ENCODE measurements at regions not wholly inside any gene's neighbourhood (a gene's known extent, or its start where the extent isn't known, plus 50 kb on each side); places are given as distances from the start of the nearest gene placed in this dataset.

DNA sequence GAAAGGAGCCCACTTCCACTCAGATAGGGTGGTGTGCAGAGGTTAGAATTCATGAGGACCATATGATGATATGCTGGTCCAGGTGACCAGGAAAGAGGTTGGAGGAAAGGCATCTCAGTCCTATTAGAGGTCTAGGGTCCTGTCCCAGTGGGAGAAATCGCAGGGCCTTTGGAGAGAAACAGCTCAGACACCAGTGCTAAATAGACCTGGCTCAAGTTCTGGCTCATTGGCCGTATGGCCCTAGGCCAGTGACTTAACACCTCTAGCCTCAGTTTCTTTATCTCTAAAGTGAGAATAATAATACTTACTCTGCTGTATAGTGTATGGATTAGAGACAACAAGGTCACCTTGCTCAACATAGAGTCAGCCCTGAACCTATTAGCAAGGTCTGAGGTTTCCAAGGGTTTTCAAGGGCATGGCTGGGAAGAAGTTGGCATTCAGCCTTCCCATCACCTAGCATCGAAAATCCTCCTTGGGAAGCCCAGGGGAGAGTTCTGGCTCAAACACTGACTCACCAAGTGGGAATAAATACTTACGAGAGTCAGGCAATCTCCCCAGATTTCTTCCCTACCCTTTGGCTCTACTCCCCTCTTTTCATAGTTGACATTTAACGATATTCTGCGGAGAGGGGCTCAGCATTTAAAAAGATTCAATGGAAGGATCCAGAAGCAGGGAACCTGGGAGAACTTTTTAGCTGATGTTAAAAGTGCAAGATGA lies 473.1 kb upstream of the PODXL start:
- TF ChIP-seq, protein P1, sequence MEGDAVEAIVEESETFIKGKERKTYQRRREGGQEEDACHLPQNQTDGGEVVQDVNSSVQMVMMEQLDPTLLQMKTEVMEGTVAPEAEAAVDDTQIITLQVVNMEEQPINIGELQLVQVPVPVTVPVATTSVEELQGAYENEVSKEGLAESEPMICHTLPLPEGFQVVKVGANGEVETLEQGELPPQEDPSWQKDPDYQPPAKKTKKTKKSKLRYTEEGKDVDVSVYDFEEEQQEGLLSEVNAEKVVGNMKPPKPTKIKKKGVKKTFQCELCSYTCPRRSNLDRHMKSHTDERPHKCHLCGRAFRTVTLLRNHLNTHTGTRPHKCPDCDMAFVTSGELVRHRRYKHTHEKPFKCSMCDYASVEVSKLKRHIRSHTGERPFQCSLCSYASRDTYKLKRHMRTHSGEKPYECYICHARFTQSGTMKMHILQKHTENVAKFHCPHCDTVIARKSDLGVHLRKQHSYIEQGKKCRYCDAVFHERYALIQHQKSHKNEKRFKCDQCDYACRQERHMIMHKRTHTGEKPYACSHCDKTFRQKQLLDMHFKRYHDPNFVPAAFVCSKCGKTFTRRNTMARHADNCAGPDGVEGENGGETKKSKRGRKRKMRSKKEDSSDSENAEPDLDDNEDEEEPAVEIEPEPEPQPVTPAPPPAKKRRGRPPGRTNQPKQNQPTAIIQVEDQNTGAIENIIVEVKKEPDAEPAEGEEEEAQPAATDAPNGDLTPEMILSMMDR (IDR thresholded peaks at IDR 0.05; ENCODE audit: extremely low read depth, missing control alignments): no peak
- no peak for DNase-seq (ENCODE audit: low spot score)

DNA sequence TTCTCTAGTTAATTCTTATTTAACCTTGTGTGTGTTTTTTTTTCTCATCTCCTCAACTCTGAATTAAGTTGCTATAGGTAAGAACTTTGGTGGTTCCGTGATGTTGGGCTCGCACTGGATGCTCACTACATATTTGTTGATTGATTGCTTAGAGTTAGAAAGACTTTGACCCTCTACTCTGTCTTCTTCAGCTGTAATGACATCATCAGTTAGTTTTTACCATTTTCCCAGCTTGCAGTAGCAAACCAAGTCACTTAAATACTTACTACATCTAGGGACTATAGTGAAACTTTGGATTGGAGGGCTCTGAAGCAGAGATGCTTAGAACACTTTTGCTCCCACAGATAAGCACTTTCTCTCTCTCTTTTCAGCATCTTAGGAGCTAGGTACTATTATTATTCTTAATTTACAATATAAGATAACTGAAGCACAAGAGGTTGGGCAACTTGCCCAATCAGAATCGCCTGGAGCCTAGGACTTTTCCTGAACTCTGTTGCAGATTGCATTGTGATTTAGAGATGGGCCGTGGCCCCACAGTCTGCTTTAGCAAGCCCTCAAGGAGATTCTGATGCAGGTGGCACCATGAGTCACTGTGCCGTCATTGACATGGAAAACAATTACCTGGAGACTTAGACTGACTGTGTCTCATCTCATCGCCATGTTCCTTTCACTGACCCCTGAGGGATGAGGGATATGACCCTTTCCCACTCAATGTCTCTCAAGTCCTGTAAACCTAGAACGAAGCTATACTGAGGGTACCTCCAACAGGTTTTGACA lies 471.9 kb upstream of the PODXL start:
- no peak for DNase-seq (ENCODE audit: low spot score)
- TF ChIP-seq, protein P1 (IDR thresholded peaks at IDR 0.05; ENCODE audit: extremely low read depth, missing control alignments): no peak

DNA sequence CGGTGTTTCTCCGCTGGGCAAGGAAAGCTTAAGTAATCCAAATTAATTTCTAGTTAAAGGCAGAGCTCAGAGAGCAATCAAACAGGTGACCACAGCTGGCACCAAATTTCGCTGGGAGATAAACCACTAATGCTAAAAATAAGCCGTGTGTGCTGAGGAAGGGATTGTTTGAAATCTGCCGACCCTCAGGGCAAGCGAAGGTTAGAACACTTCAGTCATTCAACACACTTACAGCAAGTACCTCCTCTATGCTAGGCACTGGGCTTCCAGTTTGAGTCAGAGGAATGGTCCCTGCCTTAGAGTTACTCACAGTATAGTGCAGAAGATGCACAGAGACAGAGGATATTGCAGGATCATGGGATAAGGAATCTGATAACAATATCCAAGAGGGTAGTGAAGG lies 467.9 kb upstream of the PODXL start:
- DNase-seq (ENCODE audit: low spot score): no peak
- TF ChIP-seq, protein P1 (IDR thresholded peaks at IDR 0.05; ENCODE audit: extremely low read depth, missing control alignments): no peak

DNA sequence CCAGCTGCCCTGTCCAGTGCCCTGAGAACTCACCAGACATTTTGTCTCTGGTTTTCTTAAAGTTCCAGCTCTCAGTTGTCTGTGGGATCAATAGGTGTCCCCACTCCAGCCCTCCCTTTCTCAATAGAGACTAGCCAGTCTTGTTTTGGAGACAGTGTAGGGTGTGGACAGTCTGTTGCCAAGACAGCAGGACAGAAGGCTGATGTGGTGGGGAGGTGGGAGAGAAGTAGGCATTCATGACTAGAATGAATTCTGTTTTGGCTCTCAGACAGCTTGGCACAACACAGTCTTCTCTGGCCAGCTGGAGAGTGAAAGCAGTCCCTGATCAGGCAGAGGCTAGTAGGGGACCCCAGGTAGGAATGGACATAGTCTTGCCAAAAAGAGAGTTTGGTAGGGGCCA lies 467.0 kb upstream of the PODXL start:
- TF ChIP-seq, protein P1 (IDR thresholded peaks at IDR 0.05; ENCODE audit: extremely low read depth, missing control alignments): no peak
- DNase-seq (ENCODE audit: low spot score): no peak

DNA sequence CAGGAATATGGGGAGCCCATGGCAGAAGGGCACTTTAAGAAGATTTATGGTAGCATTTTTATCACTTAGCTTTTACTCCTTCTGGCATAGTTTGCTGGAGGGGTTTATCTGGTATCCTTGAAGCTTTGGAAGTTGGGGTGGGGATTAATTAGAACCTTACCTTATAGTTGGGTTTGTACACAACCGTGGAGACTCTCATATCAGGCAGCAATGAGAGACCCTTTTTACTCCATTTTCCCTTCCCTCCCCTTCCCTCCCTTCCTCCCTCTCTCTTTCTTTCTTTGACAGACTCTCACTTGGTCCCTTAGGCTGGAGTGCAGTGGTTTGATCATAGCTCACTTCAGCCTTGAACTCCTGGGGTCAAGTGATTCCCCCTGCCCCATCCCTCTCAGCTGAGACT lies 465.8 kb upstream of the PODXL start:
- no peak for DNase-seq (ENCODE audit: low spot score)
- TF ChIP-seq, protein P1 (IDR thresholded peaks at IDR 0.05; ENCODE audit: extremely low read depth, missing control alignments): no peak

DNA sequence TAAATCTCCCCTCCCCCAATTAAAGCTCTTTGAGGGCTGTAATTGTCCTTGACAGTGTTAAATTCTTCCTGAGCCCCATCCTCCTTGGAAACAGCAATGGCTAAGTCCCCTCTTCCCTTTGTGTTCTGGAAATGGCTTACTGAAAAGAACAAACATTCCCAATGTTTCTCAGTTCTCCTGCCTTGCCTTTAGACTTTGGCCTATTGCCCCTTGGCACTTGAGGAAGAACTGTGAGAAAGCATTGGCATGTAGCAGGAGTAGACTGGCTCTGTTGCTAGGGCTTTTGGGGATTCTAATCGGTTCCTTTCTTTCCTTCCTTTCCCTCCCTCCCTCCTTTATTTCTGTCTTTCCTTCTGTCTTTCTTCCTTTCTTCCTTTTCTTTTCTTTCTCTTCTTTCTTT lies 463.3 kb upstream of the PODXL start:
- TF ChIP-seq, protein P1 (IDR thresholded peaks at IDR 0.05; ENCODE audit: extremely low read depth, missing control alignments): no peak
- no peak for DNase-seq (ENCODE audit: low spot score)

DNA sequence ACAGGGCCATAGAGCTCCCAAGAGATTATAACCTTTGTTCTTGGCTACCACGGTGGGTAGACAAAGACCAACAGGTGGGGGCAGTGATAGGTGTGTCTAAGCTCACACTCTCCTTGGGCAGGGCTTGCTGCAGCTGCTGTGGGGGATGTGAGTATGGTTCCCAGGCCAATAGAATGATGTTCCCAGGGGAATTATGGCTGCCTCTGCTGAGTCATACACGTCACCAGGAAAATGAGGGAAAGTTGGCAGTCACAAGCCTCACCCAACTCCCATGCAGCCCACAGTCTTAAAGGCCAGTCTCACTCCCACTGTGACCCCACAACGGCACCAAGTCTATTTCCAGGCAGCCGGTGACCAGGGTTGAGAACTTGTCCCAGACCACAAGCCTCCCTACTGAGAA lies 453.4 kb upstream of the PODXL start:
- DNase-seq (ENCODE audit: low spot score): no peak
- TF ChIP-seq, protein P1 (IDR thresholded peaks at IDR 0.05; ENCODE audit: extremely low read depth, missing control alignments): no peak
